NCI-H748 treated with DMSO at 0.1 percent for 48 hours (cell line): ENCODE measurements at regions not wholly inside any gene's neighbourhood (a gene's known extent, or its start where the extent isn't known, plus 50 kb on each side); places are given as distances from the start of the nearest gene placed in this dataset.

Experiments used
- DNase-seq: peaks from one replicate; lab custom pipeline; 2025; lab: John Stamatoyannopoulos, UW

DNA sequence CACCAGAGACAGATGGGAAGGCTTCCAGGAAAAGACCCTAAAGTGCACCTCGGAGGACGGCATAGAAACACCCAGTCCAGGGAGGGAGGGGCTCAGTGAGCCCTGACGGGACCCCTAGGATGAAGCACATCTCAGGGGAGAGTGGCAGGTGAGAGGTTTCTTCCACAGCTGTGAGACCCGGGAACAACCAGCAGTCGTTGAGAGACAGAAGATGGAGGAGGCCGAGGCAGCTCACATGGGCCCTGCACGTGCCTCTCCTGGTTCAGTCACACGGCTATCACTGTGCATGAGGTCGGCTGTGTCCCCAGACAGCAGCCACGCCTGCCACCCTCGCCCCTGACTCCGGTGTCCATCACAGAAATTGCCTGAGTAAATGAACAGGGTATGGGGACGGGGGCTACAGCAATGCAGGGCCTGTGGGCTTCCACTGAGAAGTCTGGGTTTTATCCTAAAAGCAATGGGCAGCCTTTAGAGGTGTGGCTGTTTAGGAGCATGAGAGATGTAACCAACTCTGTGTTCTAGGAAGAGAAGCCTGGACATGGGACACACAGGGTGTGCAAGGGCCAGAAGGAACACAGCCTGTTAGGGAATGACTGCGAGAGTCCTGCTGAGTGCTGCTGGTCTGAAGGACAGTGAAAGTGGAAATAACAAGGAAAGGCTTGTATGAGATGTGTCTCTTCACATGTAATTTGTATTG is 102.0 kb downstream of the TMEM18 start:
- DNase-seq, result no peak

DNA sequence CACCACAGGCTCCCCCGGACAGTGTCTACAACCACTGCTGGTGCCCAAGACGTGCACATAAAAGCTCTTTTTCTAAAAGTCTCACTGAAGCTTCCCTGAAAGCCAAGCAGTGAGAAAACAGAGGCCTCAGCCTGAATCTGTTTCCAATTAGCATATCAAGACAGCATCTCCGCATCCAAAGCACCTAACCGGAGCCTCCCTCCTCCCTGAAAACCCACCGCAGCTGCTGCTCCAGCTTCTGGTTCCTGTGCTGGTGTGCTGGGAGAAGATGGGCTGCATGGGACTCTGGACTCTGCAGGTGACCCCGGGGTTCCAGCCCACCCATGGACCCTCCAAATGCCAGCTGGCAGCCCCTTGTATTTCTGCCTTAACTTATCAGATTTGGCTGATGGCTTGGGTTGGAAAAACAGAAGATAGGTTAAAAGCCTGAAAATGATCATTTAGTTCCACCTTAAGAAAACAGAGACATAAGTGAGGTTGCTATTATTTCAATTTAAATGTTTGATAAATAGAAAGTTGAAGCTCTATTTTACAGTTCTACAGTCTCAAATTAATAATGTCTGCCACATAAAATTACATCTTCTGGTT is 103.3 kb downstream of the TMEM18 start:
- no peak for DNase-seq

DNA sequence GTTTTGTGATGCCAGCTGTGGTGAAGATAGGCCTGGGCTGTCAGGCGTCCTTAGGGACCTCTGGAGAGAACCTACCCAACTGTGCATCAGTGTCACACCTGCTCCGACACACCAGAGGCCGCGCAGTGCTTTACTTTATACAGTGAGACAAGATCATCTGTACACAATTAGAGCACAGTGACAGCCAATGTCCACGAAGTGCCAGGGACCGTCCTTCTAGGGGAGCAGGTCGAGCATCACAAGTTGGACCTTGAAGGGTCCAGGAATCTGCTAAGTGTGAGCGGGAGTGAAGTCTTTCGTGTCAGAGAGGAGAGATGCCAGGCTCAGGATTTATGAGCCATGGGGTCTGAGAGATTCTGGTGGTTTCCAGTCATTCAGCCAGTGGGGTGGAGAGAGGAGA is 104.2 kb downstream of the TMEM18 start:
- no peak for DNase-seq

DNA sequence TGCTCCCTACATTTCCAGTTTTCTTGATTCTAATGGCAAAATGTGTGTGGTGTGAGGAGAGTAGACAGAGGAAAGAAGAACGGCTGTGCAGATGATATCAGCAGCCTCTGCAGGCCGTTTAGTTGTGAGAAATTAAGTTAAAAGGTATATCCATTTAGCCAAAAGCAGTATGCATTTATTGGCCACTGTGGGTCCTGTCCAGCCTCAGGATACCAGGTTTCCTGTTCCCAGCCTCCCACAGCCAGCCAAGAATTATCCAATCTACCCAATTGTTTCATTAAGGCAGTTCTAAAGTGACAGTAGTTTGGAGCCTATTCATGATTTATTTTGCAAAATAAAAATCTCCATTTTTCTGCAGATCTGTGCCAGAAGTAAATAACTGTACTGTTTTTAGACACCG is 107.5 kb downstream of the TMEM18 start:
- DNase-seq, result no peak

DNA sequence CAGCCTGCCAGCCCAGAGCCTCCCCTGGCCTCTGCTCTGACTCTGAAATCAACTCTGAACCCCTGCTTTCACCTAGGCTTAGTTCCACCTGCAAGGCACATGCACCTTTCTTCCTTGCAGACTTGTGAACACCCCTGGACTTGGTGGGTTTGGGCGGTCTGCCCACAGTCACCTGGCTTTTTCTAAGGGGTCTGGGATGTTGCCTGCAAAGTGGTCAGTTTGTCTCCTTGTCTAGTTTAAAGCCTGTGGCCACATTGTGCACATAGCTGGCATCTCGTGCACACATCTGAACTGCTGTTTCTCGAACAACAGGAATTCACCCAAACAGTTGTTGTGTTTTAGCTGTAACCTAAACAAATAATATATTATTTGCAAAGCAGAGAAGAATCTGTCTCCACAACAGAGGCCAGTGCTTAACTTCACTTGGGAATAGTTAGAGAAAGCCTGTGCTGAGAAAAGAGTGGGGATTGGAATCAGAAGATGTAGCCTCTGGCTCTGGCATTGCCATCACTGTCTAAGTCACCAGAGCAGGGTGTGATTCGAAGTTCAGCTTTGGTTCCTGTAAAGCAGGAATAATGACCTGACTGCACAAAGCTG is 108.5 kb downstream of the TMEM18 start:
- DNase-seq, result no peak

DNA sequence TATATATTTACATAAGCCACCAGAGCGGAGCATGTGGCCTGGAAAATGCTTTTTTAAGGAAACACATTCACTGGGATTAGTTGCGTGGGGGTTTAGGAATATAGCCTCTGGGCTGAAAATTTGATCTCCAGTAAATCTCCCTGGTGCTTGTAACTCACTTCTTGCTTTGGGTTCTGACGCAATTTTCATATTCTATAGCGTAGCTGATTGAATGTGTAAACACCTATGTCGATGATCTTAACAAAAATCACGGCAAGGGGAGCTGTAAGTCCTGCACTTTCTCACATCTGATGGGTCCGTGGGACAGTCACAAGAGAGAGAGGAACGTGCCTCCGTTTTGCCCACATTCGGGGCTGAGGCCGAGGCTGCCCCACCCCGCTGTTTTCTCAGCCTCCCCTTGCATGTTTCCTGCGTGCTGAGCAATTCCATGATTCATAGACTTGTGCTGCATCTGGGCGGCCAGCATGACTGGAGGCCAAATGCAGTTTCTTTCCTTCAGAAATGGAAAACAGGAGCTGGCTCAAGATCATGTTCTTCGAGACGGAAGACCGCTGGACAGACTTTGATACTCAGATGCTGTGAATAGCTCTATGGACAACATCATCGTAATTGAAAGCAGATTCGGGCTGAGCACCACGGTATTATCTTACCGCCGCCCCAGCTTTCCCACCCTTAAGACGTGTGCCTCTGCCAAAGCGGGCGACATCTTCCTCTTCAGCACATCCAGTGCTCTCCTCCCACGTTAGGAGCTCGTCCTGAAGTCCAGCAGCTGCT is 109.2 kb downstream of the TMEM18 start:
- no peak for DNase-seq

DNA sequence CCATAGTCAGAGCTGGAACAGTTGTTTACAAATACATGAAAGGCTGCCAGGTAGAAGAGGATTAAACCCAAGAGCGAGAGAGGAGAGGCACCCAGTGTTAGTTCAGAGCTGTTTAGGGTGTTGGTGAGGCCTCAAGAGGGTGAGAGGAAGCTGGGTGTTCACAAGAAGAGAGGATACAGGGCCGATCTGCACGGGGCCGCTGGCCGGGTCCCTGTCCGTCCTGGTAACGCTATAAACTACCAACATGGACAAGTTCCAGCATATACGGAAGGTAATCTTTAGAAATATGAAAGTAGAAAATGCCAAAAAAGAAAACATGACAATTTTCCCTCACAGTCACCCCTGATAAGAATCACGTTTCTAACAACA is 109.7 kb downstream of the TMEM18 start:
- DNase-seq, result no peak

DNA sequence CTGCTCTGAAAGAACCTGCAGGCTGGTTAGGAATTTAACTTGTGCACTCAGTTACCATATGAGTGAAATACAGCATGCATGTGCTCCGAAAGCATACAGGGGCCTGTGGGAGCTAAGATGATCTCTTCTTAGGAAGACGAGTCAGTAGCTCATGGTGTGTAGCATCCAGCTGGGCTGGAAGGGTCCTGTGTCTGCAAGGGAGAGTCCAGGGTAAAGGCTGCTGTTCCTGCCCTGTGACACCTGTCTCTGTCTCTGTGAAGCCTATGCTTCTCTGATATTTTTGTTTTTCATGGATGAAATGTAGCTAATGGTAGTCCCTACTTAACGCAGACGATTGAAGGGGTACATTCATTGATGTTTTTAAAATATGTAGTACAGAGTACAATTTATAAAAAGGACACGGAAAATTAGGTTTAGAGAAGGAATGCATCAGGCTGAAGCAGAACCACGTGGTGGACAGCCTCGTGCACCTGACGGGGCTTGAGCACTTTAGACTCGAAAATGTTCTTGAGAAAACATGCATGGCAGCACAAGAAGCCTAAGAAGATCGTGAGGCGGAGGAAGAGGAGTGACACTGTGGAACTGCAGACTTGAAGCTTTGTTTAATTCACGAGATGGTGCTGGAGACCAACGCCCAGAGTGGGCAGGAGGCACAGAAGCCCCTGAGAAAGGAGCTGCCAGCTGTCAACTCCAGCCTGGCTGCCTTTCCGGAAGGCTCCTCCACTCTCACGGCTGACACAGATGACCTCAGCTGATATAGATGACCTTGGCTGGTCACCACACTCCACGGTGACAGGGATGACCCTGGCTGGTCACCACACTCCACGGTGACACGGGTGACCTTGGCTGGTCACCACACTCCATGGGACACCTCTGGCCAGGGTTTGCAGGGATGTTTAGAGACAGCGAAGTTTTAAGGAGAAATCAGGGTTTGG is 110.6 kb downstream of the TMEM18 start:
- no peak for DNase-seq

DNA sequence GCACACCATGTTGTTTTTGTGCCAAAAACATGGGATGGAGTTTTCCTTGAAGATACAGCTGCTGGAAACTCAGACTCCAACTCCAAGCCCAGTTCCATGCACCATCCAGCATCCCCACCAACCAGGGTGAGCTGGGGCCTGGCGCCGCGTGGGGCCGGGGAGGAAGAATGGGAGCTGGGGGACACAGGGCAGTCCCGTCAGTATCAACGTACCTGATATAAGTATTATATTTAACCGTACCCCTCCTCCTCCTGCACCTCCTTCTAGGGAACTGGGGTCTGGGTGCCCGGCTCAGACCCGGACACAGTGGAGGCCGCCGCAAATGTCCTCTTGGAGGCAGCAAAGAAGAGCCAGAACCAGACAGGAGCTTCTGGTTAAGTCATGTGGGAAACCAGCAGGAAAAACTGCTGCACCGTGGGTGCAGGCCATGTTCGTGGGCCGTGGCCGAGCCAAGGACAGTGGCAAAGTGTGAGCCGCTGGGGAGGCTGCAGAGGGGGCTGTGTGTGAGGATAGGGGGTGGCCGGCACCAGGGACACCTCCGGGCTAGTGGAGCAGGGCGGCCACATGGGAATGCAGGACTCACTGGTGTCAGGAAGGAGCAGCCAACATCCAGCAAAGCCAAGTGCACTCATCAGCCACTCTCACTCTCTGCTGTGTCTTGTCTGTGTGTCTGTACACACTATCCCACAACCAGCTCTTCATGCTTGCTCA is 112.6 kb downstream of the TMEM18 start:
- no peak for DNase-seq

DNA sequence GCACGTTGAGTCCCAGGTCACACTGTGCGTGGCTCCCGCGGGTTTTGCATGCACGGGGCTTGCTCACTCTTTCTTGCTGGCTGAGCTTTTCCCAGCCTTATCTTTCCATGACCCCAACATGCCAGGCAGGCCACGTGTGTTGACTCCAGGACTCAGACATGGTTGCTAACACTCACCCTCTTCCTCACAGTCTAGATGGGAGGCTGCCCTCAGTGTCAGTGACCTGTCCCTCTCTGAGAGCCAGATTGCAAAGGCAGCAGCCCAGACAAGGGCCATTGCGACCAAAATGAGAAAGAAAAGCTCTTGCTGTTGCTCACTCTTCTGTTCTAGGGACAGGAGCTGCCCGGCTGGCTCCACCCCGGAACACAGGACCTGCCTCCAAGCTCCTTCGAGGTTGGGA is 113.7 kb downstream of the TMEM18 start:
- no peak for DNase-seq

DNA sequence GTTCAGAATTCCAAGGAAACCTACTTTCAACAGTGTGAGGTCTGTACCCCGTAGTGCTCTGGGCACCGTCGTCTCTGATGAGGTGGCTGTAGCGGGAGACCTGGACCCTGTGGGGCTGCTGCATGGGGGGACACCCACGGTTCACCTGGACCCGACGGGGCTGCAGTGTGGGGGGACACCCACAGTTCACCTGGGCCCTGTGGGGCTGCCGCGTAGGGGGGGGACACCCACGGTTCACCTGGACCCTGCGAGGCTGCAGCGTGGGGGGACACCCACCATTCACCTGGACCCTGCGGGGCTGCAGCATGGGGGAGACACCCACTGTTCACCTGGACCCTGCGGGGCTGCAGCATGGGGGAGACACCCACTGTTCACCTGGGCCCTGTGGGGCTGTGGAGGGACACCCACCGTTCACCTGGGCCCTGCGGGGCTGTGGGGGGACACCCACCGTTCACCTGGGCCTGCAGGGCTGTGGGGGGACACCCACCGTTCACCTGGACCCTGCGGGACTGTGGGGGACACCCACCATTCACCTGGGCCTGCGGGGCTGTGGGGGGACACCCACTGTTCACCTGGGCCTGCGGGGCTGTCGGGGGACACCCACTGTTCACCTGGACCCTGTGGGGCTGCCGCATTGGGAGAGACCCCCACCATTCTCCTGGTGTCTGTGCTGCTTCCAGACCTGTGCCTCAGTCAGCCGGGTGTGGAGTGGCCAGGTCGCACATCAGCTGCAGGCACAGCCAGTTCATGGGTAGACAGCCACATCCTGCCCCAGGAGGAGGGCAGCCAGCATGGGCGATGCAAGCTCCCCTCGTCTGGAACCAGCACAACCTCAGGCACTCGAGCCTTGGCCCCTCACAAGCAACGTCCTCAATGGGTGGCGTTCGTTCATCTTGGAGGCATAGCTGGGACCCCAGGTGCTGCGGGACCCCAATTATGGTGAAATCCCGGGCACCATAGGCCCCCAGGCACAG is 114.5 kb downstream of the TMEM18 start:
- DNase-seq, result no peak

DNA sequence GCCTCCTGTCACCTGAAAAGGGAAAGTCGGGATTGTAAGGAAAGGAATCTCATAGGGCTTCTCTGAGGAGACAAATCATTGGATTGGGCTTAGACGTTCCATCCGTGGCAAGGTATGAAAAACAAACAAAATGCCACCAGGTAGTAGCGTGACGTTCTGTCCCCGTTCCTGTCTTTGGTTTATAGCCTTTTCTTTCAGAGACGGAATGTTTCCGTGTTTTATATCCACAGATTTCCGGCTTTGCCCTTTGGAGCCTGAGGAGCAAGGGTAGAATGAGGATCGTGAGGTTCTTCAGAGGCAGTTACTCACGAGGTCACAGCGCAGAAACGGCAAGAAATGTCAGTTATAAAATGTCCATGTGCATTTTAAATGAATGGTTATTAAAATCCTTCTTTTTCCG is 118.3 kb downstream of the TMEM18 start:
- no peak for DNase-seq

DNA sequence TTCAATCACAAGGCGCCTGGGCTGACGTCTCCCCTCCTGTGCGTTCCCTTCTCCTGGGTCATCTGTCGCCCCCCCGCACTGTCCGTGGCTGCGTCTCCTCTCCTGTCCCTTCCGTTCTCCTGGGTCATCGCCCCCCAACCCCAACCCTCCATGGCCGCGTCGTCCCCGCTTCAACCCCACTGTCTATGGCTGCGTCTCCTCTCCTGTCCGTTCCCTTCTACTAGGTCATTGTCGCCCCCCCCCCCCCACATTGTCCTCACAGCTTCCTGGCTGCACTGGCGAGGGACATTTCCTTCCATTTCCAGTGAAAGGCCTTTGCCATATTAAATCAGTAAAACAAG is 118.9 kb downstream of the TMEM18 start:
- no peak for DNase-seq

DNA sequence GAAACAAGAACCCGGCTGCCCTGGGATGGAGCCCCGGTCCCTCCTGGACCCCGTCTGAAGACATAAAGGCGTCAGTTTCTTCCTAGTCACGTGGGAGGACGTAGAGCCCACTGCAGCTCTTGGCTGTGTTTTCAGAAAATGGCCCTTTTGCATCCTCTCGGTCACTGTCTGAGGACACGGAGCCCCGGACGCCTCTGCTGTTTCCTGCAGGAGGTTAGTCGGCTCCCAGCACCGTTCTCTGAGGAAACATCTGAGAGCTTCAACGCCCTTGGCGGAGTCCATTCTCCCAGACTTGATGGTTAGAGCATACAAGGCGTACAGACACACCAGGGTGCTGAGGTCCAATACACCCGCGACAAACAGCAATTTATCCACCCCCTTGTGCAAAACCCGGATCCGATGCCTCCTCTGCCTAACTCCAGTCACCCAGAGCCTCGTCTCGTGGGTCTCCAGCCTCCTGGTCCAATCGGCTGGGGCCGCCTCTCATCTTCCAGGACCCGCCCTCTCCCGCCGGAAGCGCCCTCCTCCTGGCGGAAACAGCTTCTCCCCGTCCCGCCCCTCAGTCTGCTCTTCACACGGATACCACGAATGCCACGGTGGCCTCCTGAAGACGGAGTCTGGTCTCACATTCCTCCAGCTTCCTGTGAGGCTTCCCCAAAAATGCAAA is 119.4 kb downstream of the TMEM18 start:
- no peak for DNase-seq

DNA sequence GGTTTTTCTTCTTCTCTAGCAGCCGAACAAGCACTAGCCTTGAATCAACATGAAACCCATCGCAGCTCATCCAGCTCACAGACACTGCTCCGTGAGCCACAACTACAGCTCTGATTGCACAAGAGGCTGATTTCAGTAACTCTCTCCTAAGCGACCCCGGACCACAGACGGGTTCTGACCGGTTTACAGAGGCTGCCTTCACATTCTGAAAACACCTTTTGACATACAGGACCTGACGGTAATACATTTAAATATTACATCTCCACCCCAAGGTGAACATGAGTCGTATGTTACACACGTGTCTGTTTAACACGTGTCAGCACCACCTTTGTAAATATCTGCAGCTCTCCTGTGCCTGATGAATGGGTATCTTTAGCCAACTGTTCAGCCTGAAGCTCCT is 120.7 kb downstream of the TMEM18 start:
- no peak for DNase-seq

DNA sequence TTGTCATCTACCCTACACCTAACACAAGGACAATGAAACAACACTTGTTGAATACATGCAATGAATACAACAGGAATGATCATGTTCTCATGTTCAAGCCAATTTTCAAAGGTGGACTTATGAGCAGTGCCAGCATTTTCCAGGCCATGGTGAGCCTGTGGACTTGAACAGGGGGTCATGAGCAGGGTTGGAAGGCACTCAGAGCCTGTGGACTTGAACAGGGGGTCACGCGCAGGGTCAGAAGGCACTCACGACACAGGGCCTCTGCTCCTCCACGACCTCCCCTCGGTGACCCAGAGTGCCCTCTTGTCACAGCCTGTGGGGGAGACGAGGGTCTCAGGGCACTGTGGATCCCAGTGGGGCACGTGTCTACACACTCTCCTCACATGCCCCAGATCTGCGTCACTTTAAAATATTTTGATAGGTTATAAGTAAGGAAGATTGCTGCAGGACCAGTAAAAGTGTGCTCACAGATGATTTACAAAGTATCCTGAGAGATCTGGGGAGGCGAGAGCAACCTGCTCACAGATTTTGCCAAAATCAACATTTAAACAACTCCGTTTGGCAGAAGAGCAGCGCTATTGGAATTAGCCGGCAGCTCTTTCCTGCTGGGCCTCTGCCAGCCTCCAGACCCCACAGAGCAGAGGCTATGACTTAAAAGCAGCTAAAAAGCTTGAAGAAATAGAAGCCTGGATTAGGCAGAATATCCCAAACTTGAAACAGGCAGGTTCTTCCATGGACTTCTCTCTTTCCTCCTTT is 121.9 kb downstream of the TMEM18 start:
- no peak for DNase-seq

DNA sequence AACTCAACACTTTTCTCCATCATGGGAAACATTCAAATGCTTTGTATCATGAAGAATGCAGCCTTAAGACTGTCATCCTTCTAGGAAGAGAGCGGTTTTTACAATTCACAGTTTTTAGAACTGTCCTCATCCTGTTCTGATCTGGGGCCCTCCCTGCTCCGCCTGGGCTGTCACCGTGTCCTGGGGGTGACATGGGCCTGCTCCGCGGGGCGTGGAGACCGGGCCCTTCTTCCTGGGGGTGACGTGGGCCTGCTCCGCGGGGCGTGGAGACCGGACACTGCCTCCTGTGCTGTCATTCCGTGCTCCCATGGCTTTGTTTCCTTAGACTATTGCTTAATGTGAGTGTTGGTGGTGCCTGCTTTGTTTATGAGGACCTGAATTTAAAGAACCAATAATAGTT is 122.8 kb downstream of the TMEM18 start:
- no peak for DNase-seq

DNA sequence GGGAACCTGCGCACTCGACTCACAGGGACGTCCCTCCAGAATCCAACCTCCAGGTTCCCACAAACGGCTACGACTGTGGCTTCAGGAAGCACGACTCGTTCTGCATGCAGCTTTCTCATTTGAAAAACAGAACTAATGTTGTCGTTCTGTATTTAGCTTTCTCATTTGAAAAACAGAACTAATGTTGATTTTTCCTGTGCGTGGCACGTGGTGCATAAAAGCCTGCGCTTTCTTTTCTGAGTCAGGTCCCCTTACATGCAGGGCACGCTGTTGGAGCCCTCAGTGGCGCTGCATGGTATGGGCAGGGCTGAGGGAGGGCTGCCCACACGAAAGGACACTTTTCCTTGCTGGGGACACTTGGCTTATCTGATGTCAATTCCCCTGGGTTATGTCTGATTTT is 124.3 kb downstream of the TMEM18 start:
- DNase-seq, result no peak

DNA sequence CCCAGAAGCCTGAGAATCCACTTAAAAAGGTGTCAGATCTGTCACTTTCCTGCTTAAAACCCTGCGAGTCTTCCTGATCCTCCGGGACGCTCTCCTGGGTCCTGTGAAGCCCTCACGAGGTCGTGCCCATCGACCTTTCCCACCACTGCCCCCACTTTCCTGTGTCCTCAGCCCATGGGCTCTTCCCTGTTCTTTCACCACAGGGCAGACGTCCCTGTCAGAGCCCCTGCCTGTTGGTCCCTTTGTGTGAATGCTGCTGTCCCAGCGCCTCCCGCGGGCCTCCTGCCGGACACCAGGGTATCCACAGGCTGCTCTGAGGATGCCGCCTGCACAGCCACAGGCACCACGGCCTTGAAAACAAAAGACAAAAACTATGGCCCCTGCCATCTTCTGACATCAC is 125.6 kb downstream of the TMEM18 start:
- DNase-seq, result no peak
